Vagina (tissue), 2 donors: ENCODE measurements at regions not wholly inside any gene's neighbourhood (a gene's known extent, or its start where the extent isn't known, plus 50 kb on each side); places are given as distances from the start of the nearest gene placed in this dataset.

ENCODE experiments used
- DNase-seq, 2 donors: peaks; one replicate each; pipeline ENCODE4 v3.0.0-alpha.2; 2017; ENCODE audit errors: extremely low spot score in 2 of 2
- H3K27ac ChIP-seq: fragments of 200-600 bp; sonication (generic); one replicate; pipeline ENCODE4 v1.5.1; 2019
- H3K27me3 ChIP-seq: fragments of 200-600 bp; sonication (generic); one replicate; pipeline ENCODE4 v1.5.1; 2019
- H3K36me3 ChIP-seq, 2 donors: fragments of 200-600 bp; sonication (generic); one replicate each; pipeline ENCODE4 v1.5.1; 2017 to 2019
- H3K4me1 ChIP-seq: fragments of 200-600 bp; sonication (generic); one replicate; pipeline ENCODE4 v1.5.1; 2019
- H3K4me3 ChIP-seq, 2 donors: fragments of 200-600 bp; sonication (generic); 1 replicate in 1 of 2; 2 replicates in 1 of 2; pipeline ENCODE4 v1.5.1; 2016 to 2019
- H3K9me3 ChIP-seq: fragments of 200-600 bp; sonication (generic); one replicate; pipeline ENCODE4 v1.5.1; 2019
- CTCF ChIP-seq, 3 experiments: fragments of 450-650 bp in 2 of 3; fragments of 200-600 bp in 1 of 3; sonication (generic) in 1 of 3; IDR thresholded peaks; one replicate each; pipeline ENCODE4 v1.5.1; 2017 to 2019; ENCODE audit warnings: antibody characterized with exemption in 3 of 3, mild to moderate bottlenecking in 2 of 3, moderate library complexity in 2 of 3
- POLR2A ChIP-seq, 2 donors: fragments of 450-650 bp; IDR thresholded peaks; one replicate each; pipeline ENCODE4 v1.6.1; 2017; ENCODE audit warnings: antibody characterized with exemption in 2 of 2, mild to moderate bottlenecking in 2 of 2, moderate library complexity in 2 of 2
- POLR2AphosphoS5 ChIP-seq, 2 donors: sonication (generic); formaldehyde crosslinking; IDR thresholded peaks; one replicate each; pipeline ENCODE4 v1.9.0; 2017; ENCODE audit warnings: antibody characterized with exemption in 2 of 2, mild to moderate bottlenecking in 2 of 2, low read depth in 1 of 2; ENCODE audit not compliant: insufficient read depth in 1 of 2
- intact Hi-C: fragments of 100-400 bp; cut with DNase I; formaldehyde crosslinking; loops from one replicate; pipeline ENCODE4 v1.15.1; 2023

DNA sequence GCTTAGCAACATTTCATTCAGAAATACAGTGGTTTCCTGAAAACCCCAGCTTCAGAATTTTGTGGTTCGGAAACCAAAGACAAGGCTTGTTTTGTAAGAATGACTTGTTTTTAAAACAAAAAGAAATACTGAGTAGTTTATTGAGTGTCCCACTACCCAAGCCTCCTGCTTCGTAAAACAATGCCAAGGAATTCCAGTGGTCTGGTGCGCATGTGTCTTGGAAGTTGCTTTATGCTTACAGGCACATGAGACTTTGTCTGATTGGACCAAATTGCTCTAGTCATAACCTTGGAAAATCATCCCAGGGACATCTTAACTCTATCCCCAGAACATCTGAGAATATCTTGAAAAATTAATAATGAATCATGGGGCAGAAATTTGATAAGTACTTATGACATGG, 77.1 kb upstream of the FST start:
- H3K4me1 ChIP-seq: no peaks in the 10 kb centered on the region
- no peak for DNase-seq
- no peaks in the 10 kb centered on the region for H3K9me3 ChIP-seq
- intact Hi-C loops: no loop called here
- H3K27me3 ChIP-seq: no peaks in the 10 kb centered on the region
- H3K27ac ChIP-seq: no peak overlapping the region
- H3K36me3 ChIP-seq: no peaks in the 10 kb centered on the region
- H3K4me3 ChIP-seq: no peak overlapping the region
- TF ChIP-seq POLR2A (IDR thresholded peaks at IDR 0.05): no peak
- TF ChIP-seq CTCF (IDR thresholded peaks at IDR 0.05): no peak
- TF ChIP-seq POLR2AphosphoS5 (IDR thresholded peaks at IDR 0.05; ENCODE audit: insufficient read depth in 1 of 2, low read depth in 1 of 2): no peak

DNA sequence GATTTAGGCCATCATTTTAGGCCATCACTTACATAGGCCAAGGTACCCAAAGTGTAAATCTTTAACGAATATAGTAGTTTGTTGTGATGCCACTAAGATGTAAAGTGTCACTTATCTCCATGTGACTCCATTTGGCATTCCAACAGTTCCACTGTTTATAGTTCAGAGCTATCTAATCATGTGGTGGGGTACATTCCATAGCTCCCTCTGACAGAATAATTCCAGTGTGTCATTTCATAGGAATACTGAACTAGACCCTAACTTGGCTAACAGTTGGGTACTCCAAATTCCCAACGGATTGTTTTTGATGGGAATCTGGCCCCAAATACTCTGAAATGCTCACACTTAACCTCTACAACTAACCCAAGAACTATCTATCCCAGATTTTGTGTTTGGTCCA, 76.7 kb upstream of the FST start:
- intact Hi-C loops: no loop called here
- no peaks in the 10 kb centered on the region for H3K27me3 ChIP-seq
- H3K4me1 ChIP-seq: no peaks in the 10 kb centered on the region
- H3K4me3 ChIP-seq: no peak overlapping the region
- H3K9me3 ChIP-seq: no peaks in the 10 kb centered on the region
- no peaks in the 10 kb centered on the region for H3K36me3 ChIP-seq
- TF ChIP-seq POLR2A (IDR thresholded peaks at IDR 0.05): no peak
- TF ChIP-seq CTCF (IDR thresholded peaks at IDR 0.05): no peak
- no peak for TF ChIP-seq POLR2AphosphoS5 (IDR thresholded peaks at IDR 0.05; ENCODE audit: insufficient read depth in 1 of 2, low read depth in 1 of 2)
- no peak for DNase-seq
- H3K27ac ChIP-seq: no peak overlapping the region

DNA sequence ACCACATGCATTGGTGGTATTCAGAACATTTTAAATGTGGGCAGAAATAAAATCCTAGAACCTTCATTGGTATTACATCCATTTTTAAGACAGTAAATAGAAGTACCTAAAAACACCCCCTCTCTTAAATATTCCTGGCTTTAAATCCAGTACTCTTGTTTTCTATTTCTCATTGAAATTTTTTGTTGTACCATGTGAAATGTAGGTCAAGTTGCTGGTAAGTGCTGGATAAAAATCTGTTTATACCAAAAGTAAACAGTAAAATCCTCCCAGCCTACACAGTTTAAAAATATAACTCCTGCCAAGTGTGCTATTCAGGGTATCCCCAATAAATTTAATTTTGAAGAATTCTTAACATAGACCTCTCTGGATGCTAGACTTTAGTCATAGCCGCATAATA, 75.0 kb upstream of the FST start:
- H3K27ac ChIP-seq: no peak overlapping the region
- TF ChIP-seq POLR2A (IDR thresholded peaks at IDR 0.05): no peak
- no peak for TF ChIP-seq CTCF (IDR thresholded peaks at IDR 0.05)
- no peak for TF ChIP-seq POLR2AphosphoS5 (IDR thresholded peaks at IDR 0.05; ENCODE audit: insufficient read depth in 1 of 2, low read depth in 1 of 2)
- no peaks in the 10 kb centered on the region for H3K27me3 ChIP-seq
- H3K36me3 ChIP-seq: no peaks in the 10 kb centered on the region
- intact Hi-C loops: no loop called here
- DNase-seq: no peak
- no peaks in the 10 kb centered on the region for H3K4me1 ChIP-seq
- H3K9me3 ChIP-seq: no peaks in the 10 kb centered on the region
- H3K4me3 ChIP-seq: no peak overlapping the region

- Histone ChIP-seq H3K4me3 (no peak overlapping the region), H3K4me1 (no peaks in the 10 kb centered on the region), H3K36me3 (no peaks in the 10 kb centered on the region), H3K27ac (no peak overlapping the region), H3K27me3 (no peaks in the 10 kb centered on the region), H3K9me3 (no peaks in the 10 kb centered on the region)
- intact Hi-C loops: no loop called here
- DNase-seq: no peak
- TF ChIP-seq POLR2A (IDR thresholded peaks at IDR 0.05): no peak
- TF ChIP-seq CTCF (IDR thresholded peaks at IDR 0.05): no peak
- no peak for TF ChIP-seq POLR2AphosphoS5 (IDR thresholded peaks at IDR 0.05; ENCODE audit: insufficient read depth in 1 of 2, low read depth in 1 of 2)
These were observed 73.7 kb upstream of the FST start for GRCh38 chr5:53406630-53407316.

DNA sequence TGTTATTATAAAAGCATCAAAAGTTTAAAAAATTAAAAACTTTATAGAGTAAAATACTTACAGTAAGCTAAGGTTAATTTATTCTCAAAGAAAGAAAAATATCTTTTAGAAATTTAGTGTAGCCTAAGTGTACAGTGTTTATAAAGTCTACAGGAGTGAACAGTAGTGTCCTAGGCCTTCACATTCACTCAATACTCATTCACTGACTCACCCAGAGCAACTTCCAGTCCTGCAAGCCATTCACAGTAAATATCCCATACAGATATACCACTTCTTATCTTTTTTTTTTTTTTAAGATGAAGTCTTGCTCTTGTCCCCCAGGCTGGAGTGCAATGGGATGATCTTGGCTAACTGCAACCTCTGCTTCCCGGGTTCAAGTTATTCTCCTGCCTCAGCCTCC, 73.1 kb upstream of the FST start:
- no peaks in the 10 kb centered on the region for H3K9me3 ChIP-seq
- no peak for DNase-seq
- H3K4me1 ChIP-seq: no peaks in the 10 kb centered on the region
- H3K4me3 ChIP-seq: no peak overlapping the region
- TF ChIP-seq CTCF (IDR thresholded peaks at IDR 0.05) (no peak), POLR2A (IDR thresholded peaks at IDR 0.05) (no peak), POLR2AphosphoS5 (IDR thresholded peaks at IDR 0.05; ENCODE audit: insufficient read depth in 1 of 2, low read depth in 1 of 2) (no peak)
- H3K27me3 ChIP-seq: no peaks in the 10 kb centered on the region
- no peaks in the 10 kb centered on the region for H3K36me3 ChIP-seq
- H3K27ac ChIP-seq: no peak overlapping the region
- intact Hi-C loops: no loop called here
